Stimulated activated CD4-positive, alpha-beta T cell treated with anti-CD3 and anti-CD28 coated beads, Interleukin-1b, Interleukin-23, amount 100 ng/mL, for 24 hours (primary cell): ENCODE measurements at regions not wholly inside any gene's neighbourhood (a gene's known extent, or its start where the extent isn't known, plus 50 kb on each side); places are given as distances from the start of the nearest gene placed in this dataset.

Experiments
- DNase-seq, 4 experiments: peaks; one replicate each; pipeline ENCODE4 v3.0.0-alpha.2; 2020; ENCODE audit warnings: low read depth in 4 of 4, low spot score in 1 of 4

DNA sequence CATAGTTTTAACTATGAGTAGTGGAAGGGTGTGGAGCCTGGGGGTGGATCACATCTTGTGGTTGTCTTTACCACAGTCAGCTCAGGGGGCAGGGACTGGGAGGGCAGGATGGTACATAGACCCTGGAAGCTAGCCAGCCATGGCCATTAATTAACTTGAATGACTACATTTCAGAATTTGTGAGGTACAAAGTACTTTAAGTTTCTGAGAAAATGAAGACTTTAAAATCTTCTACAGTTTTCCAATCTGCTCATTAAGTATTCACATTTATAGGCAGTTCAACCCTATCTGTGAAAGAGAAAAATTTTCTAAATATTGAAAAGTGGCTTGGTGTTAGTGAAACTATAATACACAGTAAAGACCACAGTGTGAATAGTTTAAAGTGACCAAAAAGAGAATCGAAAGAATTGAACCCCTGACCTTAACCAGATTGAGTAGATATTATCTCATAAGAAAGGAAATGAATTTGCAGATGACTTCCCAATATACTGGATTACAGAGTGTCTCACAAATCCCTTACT, 234.2 kb upstream of the MEF2C start:
- DNase-seq = no peak

DNA sequence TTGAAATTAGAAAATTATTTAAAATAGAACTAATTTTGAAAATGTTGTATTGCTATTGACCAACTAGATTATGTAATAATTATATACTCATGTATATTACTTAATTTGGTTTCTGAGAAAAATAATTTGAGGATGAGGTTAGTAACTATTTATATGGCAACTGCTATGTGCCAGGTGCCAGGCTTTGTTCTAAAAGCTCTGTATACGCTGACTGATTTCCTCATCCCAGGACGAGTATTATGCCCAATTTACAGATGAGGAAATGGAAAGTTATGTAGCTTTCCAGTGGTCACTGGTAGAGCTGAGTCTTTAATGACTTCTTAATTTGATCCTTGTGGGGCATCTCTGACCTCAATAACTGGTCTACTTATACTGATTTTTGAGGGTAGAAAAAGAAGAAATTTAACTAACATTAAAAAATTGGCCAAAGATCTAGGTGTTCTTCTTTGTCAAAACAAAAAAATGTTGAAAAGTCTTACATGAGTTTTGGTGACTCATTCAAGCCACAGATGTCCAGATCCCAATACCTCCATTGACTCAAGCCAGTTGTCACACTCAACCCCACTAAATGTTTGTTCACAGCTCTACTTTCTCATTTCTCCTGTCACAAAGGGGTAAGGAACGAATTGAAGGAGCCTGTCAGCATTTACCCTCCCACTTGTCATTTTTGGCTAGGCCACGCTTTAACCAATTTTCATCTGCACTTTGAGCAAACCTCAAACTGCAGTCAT, 228.1 kb upstream of the MEF2C start:
- no peak for DNase-seq

DNA sequence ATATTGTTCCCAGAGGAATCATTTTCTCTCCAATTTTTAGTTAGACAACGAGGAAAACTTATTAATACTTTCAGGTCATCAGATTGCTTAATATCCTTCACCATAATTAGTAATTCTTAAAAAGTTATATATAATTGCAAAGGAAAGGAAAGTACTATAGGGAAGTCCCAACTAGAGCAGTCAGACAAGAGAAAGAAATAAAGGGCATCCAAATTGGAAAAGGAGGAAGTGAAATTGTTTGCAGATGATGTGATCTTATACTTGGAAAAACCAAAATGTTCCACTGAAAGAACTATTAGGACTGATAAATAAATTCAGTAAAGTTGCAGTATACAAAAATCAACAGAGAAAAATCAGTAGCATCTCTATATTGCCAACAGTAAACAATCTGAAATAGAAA, 223.5 kb upstream of the MEF2C start:
- DNase-seq = no peak

DNA sequence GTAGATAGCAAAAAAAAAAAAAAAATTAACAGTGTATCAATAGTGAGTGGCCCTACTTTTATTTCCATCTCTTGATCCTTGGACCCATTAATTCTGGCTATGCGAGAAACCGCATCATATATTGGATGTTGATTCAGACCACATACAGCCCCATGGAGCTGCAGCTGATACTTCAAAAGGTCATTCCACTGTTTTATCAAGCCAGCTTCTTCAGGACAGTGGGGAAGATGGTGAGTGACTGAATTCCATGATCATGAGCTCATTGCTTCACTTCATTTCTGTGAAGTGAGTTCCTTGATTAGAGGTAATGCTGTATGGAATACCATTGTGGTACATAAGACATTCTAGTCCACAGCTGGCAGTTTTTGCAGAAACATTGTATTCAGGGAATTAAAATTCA, 222.9 kb upstream of the MEF2C start:
- DNase-seq = no peak

DNA sequence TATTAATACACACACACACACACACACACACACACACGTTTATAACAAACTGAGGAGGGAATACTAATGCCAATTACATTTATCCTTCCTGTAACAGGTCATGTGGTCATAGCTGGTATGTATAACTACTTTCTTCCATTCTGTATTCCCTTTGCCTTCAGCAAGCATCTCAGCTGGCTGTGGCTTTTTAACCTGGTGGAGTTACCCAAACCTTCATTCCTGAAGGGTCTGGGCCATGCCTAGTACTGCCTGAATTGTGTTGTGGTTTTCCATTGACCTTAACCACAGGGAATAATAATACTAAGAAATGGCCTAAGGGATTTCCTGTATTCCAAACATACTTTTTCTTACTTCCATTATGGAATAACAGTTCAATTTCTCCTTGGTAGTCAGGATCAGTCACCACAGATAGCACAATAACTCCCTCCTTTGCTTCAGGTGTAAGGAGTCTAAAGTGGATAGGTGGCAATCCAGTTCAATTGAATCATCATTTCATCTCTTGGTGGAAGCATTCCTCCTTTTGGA, 222.2 kb upstream of the MEF2C start:
- DNase-seq = no peak

DNA sequence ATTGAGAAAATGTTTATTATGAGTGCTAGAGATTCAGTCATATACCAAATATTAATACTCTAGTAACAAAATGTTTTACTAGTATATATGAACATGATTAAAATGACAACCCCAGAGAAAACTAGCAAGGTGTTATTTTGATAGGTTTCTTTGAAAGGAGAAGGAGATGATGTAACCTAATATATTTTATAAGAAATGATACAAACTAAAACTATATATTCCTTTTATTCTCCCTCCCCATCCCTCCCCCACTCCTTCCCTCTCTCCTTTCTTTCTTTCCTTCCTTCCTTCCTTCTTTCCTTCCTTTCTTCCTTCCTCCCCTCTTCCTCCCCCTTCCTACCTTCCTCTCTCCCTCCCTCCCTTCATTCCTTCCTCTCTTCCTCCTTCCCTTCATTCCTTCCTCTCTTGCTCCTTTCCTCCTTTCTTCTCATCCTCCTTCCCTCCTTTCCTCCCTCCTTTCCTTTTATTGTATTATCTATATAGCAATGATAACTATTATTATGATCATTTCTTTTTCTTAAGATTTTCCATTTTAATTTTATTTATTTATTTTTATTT, 215.3 kb upstream of the MEF2C start:
- no peak for DNase-seq

DNA sequence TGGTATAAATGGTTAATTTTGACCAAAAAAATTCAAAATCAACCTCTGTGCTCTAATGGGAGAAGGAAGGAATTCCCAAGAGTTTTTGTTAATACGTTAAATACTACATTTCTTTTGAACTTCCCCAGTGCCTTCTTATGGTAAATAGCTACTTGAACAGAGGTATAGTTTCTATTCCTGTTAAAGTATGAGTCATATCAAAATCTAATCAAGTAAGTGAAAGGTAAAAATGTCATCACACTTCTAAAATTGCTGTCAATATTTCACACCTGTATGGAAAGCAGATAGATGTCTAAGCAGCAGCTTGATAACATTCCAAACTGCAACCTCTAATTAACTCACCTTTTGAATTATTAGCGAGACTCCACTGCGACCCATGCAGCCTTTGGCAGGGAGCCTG, 214.1 kb upstream of the MEF2C start:
- DNase-seq = no peak

DNA sequence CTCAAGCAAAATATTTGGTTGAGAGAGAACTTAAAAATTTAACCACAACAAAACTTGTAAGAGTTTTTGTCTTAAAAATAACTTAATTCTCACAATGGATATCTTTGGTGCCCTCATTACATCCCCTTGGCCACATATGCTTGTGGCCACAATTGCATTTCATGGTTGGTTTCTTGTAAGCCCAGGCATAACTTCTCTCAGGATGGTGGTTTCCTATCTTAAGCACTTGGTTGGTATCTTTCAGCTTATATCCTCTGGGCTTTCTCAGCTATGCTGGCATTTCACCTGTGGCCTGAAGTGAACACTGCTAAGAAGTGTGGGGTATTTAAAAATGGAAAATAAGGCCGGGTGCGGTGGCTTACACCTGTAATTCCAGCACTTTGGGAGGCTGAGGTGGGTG, 212.4 kb upstream of the MEF2C start:
- DNase-seq = no peak

DNA sequence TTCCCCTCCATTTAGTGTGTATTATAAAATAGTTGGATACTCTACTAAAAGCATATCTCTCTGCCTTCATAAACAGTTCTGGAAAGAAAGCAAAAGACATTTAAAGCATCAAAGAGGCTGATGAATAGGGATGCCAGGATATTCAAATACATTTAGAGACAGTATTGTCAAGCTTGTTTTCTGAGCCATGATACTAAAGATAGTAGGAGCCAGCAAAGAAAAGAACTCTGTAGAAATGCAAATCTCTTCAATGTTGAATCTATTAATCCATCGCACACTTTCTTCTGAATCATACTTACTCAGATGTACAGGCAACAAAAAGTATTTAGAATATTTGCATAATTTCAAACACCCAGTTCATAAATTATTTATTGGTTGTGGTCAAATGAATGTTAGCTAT, 207.1 kb upstream of the MEF2C start:
- no peak for DNase-seq

DNA sequence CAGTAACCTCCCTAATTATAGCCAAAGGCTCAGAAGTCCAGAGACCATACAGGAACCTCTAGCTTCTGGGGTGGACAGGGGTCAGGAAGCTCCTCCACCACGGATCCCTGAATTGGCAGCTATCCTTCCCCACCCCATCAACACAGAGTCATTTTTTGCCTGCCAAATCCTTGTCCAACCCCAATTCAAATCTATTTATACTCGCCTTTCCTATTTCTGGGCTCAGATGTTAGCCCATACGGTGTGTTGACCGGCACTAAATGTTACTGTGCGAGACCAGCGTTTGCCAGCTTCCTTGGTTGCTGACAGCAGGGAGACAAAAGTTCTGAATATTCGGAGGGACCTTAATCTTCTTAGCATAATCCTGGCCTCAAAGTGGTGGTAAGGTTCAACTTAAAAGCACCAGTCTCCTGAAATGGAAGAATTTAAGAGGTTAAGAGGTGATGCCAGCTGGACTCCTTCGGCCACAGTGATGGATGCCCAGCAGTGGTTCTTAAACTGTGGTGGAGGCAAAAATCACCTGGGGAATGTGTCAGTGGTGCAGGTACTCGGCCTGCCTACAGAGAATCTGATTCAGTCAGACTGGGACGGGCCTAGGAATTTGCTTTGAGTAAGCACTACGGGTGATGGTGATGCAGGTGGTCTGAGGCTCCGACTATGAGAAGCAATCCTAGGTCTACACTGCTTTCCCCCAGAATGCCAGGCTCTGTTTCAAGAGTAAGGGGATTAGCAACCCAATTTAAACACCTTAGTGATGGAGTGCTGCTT, 204.8 kb upstream of the MEF2C start:
- DNase-seq = no peak

DNA sequence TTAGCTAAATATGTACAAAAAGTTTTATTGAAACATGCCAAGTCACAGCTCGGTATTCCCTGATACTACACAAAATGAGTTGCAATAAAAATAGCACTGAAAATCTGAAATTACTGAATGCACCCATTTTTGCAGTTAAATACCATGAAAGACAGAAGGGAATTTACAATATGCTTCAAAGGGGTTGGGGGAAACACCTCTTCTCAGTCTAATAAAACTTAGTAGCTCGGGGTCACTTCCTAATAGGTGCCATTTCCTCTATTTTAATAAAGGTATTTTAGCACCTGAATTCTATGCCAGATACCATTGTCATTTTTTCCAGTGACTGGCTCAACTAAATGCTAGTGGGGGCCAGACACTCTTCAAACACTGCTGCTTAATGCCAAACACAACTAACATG, 204.1 kb upstream of the MEF2C start:
- no peak for DNase-seq

DNA sequence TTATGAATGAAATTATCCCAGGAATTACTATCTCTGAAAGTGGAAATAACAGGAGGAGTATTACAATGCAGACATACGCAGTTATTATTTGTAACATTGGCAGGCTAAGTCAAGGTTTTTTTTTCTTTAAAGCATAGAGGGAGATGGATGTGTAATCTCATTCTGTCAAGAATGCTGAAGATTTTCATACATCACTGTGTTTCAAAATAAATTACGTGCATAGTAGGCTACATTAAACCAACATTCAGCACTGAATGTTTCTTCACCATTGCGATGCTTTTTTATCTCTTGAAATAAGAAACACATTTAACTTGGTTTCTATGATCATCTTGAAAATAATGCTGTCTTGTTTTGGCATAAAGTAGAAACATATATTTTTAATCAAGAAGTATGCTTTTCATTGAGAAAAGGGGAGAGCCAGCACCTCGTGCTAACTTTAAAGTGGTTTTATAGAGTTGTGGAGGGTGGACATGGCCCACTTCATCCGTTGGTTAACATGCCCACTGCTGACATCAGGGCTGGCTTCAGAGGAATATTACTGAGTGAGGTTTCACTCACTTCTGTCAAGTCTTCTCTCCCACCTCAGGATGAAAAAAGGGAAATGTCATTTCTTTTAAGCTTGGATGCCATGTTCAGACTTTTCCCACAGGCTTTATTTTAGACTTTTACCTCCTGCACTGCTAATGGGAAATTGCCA, 203.6 kb upstream of the MEF2C start:
- DNase-seq = no peak

DNA sequence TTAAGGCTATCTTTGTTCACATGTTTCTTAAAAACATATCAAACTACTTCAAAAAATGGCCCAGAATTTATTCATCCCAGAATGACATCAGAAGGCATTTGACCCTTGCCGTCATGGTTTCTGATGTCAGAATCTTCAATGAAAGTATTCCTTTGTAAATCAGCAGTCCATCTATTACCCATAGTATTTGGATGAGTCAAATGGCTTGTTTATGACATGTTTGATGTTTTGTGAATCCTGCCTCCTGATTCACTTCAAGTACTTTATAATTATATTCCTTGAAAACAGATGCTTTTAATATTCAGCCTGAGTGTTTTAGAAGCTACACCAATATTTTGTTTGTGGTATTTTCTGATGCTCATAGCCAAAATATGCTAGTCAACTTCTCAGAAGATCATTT, 200.8 kb upstream of the MEF2C start:
- no peak for DNase-seq

DNA sequence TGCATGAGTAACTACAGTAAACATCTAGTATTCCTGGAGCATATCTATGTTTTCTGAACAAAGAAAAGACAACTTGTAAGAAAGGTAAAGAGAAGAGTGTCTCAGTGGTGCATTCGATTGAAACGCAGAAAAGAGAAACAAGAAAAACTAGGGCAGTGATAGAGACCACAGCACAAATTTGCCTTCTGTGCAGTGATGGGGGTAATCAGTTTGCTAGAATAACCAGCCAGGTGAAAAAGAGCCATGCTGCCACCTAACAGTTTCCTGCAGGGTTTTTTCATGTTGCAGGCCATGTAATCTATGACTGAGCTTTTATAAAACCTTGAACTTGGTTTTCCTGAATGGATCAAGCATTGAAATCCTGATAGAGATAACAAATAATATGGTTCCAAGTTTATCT, 198.4 kb upstream of the MEF2C start:
- no peak for DNase-seq

DNA sequence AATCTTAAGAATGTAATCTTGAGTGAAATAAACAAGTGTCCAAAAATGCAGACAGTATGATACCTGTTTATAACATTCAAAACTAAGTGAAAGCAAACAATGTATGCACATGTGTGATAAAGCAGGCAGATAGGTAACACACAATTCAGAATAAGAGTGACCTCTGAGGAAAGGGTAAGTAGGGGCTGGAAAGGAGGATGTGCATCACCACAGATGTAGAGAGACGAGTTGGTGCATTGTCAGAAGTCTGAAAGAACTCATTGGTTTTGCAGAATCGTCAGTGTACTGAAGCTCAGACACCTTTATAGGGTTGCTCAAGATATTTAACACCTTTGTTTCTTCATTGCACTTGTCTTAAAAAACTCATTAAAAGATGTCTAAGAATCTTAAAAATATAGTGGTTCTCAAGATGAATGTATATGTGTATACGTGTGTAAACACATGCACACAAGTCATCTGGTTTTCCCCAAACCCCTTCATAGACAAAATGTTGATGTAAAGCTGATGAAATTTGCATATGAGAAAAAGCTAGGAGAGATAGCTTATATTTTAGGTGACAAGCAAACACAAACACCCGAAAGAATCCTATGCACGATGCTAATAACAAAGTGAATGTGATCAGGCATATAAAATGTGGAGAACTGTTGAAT, 197.6 kb upstream of the MEF2C start:
- DNase-seq = no peak

DNA sequence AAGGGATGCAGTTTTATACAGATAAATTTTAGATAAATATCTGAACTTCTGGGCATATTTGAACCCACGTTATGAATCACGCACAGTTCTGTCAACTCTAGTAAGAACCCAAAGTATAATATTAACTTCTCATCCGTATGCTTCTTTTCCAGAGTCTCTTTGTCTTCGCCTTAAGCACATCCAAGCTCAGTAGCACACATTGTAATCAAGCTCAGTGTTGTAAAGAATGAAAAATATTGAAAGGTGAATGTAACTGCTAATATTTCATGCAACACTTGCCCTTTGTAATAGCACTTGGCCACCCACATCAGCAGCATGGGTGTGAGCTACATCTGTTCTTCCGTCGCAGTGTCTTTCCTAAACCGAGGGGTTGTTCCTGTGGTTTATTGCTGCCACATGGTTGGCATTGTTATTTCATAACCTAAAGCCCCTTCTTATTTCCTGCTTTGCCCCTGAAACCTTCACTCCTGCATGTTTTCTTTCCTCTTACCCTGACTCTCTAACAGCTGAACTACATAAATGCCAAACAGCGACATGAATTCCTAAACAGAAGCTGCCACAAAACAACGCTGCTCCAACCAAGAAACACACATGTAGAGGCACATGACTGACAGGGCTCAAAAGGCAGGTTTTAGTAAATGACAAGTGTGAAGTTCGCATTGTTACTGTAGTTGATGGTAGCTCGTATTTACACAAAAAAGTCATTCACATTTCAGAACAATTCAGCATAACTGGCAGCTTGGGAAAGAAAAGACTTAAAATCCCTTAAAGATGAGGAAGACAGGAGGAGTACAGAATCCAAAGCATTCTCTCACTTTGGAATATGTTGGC, 190.1 kb upstream of the MEF2C start:
- no peak for DNase-seq

DNA sequence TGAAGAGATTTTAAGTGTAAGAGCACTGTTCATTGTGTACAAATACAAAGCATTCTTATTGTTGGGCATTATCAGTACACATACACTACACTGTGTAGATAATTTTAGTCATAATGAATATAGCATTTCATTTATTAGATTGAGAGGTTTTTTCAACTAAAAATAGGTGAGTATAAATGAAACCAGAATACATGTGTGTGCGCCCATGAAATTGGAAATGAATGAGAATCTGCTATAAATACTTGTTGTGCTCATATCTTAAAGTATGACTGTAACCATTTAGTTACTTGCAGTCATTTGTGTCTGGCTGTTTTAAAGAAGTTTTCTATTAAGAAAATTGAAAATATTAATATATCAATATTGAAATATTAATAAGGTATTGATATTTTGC, 189.0 kb upstream of the MEF2C start:
- no peak for DNase-seq

DNA sequence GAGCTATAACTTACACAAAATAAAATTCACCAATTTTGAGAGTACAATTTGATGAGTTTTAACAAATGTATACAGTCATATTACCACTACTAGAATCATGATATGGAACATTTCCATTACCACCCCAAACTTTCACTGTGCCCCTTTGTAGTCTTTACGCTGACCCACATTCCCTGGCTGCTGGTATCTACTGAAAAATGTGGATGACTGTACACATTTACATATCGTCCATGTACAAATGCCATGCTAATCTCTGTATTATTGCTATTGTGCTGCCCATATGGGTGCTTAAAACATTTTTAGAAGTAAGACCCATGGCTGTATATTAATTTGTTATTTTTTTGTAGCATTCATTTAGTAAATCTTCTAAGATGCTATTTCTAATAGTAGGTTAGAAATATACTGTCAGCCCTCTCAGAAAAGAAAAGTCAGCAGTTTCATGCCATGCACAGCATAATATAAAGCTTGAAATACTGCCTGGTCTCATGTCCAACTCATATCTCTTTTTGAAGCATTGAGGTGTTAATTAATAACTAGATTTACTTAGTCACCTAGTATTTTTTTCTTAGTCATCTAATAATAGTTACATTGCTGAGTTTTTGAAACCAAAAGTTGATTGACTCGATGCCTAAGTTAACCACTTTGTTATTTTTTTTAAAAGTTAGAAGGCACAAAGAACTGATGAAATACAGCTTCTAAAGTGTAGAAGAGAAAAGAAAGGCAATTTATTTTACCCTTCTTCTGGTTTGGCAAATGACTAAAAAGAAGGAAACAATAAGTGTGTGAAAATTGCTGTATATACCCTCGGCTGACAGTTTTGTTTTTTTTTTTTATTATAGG, 188.3 kb upstream of the MEF2C start:
- DNase-seq = no peak

DNA sequence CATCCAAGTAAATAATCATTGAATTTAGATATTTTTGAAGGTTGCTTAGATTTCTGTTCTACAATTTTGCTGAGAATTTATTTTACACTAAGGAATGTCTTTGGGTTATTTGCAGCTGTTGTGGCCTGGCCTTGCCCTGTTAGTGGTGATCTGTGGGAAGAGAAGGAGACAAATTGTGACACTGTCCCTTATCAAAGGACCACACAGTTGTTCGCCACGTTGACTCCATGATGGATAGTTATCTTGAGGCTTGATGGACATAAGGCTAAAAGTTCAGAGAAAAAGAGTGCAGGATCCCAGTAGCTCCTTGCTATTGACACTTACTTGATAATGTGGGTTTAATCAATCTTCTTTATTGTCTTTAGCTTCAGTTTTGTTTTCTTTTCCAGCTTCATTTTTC, 186.6 kb upstream of the MEF2C start:
- DNase-seq = no peak
